Testis (tissue), 2 donors: ENCODE measurements at regions not wholly inside any gene's neighbourhood (a gene's known extent, or its start where the extent isn't known, plus 50 kb on each side); places are given as distances from the start of the nearest gene placed in this dataset.

ENCODE experiments used
- POLR2A ChIP-seq: fragments of 450-650 bp; IDR thresholded peaks from one replicate; pipeline ENCODE4 v1.6.1; 2017; ENCODE audit warnings: antibody characterized with exemption, mild to moderate bottlenecking, moderate library complexity
- TF ChIP-seq, protein P1 (sequence below), 3 experiments: fragments of 450-650 bp in 2 of 3; fragments of 200-600 bp in 1 of 3; sonication (generic) in 1 of 3; IDR thresholded peaks; one replicate each; pipeline ENCODE4 v1.5.1; 2016 to 2019; ENCODE audit warnings: antibody characterized with exemption in 3 of 3, mild to moderate bottlenecking in 2 of 3, moderate library complexity in 1 of 3

DNA sequence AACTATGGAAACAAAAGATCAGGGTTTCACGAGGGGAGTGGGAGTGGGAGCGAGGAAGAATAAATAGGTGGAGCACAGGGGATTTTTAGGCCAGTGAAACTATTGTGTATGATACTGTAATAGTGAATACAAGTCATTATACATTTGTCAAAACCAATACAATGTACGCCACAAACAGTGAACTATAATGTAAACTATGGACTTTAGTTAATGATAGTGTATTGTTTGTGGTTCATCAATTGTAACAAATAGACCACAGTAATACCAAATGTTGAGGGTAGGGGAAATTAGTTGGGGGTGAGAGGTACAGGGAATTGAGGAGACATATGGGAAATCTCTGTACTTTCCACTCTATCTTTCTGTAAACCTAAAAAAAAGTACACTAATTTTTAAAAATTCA is 218.4 kb downstream of the FRK start:
- TF ChIP-seq, protein P1, sequence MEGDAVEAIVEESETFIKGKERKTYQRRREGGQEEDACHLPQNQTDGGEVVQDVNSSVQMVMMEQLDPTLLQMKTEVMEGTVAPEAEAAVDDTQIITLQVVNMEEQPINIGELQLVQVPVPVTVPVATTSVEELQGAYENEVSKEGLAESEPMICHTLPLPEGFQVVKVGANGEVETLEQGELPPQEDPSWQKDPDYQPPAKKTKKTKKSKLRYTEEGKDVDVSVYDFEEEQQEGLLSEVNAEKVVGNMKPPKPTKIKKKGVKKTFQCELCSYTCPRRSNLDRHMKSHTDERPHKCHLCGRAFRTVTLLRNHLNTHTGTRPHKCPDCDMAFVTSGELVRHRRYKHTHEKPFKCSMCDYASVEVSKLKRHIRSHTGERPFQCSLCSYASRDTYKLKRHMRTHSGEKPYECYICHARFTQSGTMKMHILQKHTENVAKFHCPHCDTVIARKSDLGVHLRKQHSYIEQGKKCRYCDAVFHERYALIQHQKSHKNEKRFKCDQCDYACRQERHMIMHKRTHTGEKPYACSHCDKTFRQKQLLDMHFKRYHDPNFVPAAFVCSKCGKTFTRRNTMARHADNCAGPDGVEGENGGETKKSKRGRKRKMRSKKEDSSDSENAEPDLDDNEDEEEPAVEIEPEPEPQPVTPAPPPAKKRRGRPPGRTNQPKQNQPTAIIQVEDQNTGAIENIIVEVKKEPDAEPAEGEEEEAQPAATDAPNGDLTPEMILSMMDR (IDR thresholded peaks at IDR 0.05): no peak
- TF ChIP-seq POLR2A: no peak
